KBM-7 (cell line): ENCODE measurements at regions not wholly inside any gene's neighbourhood (a gene's known extent, or its start where the extent isn't known, plus 50 kb on each side); places are given as distances from the start of the nearest gene placed in this dataset.
"Not testable (repeated sequence)": the region's sequence is repeated elsewhere in the genome, so short reads cannot be mapped to it uniquely, and the experiment has no call there.

Source experiments
- DNase-seq: peaks from one replicate; pipeline ENCODE4 v3.0.0-alpha.2; 2015
- in situ Hi-C: fragments of 300-500 bp; cut with MboI; formaldehyde crosslinking; loops from 2 replicates; pipeline ENCODE4 v1.14.3; 2020; ENCODE audit warnings: low sequenced_read_pairs, low pct_unique_long_range_greater_than_20kb, mixed read lengths

DNA sequence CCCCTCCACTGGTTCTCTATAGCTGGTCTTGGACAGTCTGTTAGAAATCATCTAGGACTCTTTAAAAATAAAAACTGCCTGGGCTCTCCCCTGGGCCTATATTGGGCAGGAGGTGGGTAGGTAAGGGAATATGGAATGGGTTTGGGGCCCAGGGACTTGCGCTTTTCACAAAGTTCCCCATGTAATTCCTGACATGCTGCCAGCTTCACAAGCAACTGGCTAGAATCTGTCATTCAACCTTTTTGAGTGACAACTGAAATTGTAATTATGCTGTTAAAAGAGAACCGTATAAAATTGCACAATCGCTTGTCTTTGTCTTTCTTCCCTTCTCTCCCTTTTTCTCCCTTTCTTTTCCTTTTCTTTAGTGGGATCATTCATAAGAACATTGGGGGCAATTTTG is 603.1 kb downstream of the EBF1 start:
- no peak for DNase-seq
- in situ Hi-C loops, result no loop called here

- no peak for DNase-seq
- in situ Hi-C loops, result no loop called here
Observed at GRCh38 chr5:158494541-158494940, 605.2 kb downstream of the EBF1 start.

GRCh38 chr5:158494044-158494443 is 605.7 kb downstream of the EBF1 start:
- in situ Hi-C loops, DNase-seq: not testable (repeated sequence)

DNA sequence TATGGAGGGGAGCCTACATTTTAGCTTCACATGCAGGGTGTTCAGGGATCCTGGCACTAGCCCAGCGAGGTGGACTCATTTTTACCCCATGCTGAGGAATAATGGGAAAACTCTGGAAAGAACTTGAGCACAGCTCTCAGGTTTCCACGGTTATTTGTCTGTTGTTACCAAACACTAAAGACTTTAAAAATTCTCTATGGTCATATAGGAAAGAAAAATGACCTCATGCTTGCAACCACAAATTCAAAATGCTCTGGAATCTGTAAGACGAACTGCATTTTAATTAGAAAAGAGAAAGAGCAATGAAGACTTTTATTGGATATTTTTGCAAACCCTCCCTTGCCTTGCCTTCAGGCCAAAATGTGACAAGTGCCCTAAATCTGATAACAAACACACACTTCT is 606.9 kb downstream of the EBF1 start:
- DNase-seq, result no peak
- in situ Hi-C loops, result no loop called here

GRCh38 chr5:158492136-158492535 is 607.6 kb downstream of the EBF1 start:
- DNase-seq, result no peak
- in situ Hi-C loops, result no loop called here

DNA sequence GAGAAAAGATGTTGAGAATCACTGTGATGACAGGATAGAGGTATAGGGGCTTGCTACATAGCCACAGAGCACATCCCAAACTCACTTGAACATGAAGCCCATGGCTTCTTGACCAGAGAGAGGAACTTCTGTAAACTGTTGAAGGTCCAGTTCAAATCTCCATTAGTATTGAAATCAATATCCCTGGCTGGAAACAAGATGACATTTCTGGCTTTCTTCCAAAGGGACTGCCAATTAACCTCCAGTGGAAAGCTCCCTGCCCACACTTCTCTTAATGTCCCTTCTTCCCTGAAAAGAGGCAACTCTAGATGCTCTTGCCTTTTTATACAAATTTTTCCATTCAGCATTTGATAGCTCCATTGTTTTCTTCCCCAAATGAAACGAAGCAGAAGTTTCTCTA is 612.1 kb downstream of the EBF1 start:
- in situ Hi-C loops, result no loop called here
- DNase-seq, result no peak

DNA sequence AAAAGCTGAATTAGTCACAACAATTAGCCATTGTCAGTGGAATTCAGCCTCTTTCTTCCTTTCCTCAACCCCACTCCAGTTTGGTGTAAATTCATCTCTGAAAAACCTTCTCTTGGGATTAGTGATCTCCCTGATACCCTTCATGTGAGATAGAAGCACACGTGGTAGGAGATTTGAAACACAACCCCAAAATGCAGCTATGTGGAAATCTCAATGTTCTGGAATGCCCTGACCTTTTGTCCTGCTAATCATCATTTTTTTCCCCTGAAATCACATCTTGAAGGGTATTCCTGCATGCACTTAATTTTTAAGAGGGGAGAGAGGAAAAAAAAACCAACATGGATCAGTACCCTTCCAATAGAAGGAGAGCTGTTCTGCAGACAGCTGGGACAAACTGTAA is 612.6 kb downstream of the EBF1 start:
- no peak for DNase-seq
- in situ Hi-C loops, result no loop called here

DNA sequence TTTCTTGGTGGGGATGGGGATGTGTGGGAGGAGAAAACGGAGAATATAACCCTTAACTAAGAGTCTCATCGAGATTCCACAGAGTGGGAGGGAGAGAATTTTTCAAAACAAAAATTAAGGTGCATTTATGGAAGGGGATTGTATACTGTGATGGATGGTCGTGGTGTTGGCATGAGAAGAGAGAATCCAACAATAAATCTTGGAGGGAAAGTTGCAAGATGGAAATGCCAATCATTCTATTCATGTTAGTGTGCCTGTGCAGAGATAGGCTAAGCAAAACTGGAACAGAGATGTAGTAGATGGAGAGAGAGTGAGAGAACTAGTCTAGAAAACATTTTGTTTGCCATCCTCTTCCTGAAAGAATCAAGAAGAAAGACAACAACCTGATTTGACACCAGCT is 613.1 kb downstream of the EBF1 start:
- DNase-seq, result no peak
- in situ Hi-C loops, result no loop called here

- no peak for DNase-seq
- in situ Hi-C loops, result no loop called here
Observed at GRCh38 chr5:158485604-158486081, 614.1 kb downstream of the EBF1 start.

DNA sequence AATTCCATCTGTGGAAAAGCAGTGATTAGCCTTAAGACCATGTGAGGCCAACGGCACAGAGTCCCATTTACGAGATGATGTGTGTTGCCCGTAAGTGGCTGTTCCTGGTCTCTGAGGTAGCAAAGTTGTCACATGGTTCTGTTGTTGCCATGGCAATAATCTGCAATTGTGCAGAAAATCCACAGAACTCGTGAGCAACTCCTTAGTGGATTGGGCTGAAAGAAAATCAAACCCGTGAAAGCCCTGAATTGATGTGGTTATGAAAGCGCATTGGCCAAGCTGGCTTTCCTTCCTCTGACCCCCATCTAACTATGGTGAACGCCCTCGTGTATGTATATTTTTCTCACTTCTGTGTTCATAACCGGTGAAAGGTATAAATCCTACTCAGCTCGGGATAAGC is 614.7 kb downstream of the EBF1 start:
- no peak for DNase-seq
- in situ Hi-C loops, result no loop called here

- in situ Hi-C loops, result no loop called here
- no peak for DNase-seq
Observed at GRCh38 chr5:158484150-158484549, 615.6 kb downstream of the EBF1 start.

DNA sequence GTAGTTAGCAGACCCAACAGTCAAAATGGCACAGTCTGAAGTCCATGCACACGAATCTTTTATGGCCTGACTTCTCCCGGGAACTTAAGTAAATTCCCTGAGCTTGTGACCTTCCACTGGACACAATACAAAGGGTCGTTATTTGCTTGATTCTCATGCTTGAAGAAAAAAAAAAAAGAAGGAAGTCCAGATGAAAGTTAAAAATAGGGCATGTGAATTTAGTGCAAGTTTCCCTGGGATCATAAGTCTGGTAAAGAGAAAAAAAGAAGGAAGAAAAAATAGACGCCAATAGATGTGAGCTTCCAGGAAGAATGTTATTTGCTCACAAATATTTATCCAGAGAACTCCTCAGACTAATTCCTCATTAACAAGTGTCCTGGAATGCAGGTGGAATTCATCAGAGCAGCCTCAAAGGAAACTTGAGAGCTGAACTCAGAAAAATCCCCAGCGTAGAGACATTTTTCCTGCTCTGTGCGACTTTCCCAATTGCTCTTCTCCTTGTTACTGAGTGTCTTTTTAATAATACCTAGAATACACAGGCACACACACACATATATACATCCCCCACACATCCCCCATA is 616.3 kb downstream of the EBF1 start:
- no peak for DNase-seq
- in situ Hi-C loops, result no loop called here

- no peak for DNase-seq
- in situ Hi-C loops, result no loop called here
Observed at GRCh38 chr5:158482125-158482524, 617.6 kb downstream of the EBF1 start.

- no peak for DNase-seq
- in situ Hi-C loops, result no loop called here
Observed at GRCh38 chr5:158478139-158478538, 619.2 kb upstream of the CLINT1 start.

DNA sequence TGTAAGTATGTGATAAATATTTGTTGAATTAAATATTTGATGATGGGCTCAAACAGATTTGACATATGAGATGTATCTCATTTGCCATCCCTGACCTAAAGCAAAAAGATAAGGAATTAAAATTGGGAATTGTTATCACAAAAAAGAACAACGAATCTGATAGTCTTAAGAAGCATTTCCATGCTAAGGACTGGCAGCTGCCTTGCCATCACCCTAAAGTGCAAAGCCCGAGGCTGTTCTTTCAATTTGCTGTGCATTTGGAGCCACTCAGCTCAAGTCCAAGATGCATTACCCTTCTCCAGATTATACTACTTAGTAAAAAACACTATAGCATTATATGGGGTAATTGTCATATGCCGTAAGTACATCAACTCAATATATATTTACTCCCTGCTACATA is 618.3 kb upstream of the CLINT1 start:
- in situ Hi-C loops, result no loop called here

DNA sequence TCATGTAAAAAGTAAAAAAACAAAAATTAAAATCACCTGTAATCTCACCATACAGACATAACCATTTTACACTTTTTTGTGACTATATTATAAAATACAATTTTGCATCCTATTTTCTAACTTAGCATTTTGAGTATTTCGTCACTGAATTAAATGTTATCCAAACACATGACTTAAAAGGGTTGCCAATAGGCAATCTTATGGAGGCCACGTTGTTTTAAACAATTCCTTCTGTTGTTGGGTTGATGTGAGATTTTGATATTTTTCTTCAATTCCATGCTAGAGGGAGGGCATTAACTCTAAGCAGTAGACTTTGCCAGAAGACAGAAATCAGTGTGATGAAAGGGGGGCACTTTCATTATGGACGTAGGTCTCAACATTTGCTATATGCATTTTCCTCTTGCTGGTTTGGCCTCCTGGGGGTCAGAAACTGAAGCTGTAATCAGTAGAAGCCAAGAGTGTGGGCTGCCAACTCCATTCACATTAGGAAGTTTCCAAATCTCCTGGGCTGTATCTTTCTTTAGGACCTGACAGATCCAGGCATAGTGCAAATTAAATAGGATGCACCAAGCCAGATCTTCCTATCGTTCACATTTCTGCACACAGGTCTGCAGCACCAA is 614.2 kb upstream of the CLINT1 start:
- no peak for DNase-seq
- in situ Hi-C loops, result no loop called here

More for the DNA sequence above, 618.3 kb upstream of the CLINT1 start:
- no peak for DNase-seq

DNA sequence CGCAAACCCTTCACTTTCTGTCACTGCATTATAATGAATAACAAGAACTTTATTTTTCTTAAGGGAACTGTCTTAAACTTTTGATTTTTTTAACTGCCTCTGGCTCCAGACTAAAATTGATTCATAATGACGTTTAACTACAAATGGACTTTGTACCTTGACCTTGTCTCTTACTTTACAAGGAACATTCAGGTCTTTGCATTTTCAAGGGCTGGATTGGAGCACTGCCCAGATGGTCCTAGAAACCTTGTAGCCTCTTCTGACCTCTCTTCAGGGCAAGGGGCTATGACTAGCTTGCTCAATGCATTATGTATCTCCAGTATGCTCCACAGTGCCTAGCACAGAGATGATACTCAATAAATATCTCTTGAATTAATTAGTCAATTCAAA is 612.6 kb upstream of the CLINT1 start:
- in situ Hi-C loops, result no loop called here
- no peak for DNase-seq

DNA sequence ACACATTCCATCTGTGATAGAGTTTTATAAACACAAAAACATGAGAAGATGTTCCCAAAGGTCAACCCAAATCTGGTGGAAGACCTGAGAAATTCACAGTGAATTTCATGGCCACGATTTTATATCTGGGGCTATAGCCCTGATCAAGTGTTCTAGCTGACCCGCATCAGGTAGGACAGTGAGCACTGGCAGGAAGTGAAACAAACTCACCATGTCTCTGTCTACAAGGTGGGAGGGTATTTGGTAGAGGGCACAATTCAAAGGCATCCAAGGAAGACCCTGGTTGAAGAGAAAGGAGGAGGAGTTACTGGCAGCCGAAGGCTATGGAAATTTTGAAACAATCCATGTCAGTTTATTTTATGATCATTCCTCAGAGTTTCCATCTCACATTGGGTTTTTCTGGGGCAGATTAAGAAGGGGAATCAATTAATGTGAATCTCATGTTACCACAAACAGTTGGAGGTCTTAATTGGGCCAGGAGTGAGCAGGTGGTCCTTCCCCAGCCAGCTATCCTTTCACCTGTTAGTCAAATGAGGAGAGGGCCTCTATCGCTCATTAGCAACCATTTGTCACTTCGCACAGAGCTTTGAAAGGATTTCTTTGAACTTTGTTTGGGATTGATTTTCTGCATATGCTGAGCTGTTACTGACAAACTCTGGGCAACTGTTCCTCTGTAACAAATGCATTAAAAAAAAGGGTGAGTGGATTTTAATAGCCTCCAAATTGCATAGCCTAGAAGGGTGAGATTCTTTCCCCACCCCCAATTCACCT is 612.0 kb upstream of the CLINT1 start:
- DNase-seq, result no peak
- in situ Hi-C loops, result no loop called here

- no peak for DNase-seq
Observed at GRCh38 chr5:158468444-158468843, 609.5 kb upstream of the CLINT1 start.

DNA sequence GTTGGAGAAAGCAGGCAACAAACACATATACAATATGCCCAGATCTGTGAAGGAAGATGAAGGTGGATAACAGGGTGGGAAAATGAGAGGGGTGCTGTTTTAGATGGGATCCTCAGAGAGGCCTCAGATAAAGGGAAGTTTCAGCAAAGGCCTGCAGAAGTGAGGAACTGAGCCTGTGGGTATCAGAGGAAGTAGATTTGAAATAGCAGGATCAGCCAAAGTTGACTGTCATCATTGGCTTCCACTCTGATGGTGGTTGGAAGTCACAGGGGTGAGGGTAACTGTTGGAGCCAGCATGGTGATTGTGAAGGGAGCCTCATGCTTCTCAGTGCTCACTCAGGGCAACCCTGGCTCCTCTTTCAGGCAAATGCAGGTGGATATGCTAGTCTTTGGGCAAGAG is 607.2 kb upstream of the CLINT1 start:
- in situ Hi-C loops, result no loop called here

More at GRCh38 chr5:158468444-158468843, 609.5 kb upstream of the CLINT1 start:
- in situ Hi-C loops, result no loop called here

More for the DNA sequence above, 607.2 kb upstream of the CLINT1 start:
- DNase-seq, result no peak
